GM18519 (cell line): ENCODE measurements at regions not wholly inside any gene's neighbourhood (a gene's known extent, or its start where the extent isn't known, plus 50 kb on each side); places are given as distances from the start of the nearest gene placed in this dataset.
"Not testable (repeated sequence)": the region's sequence is repeated elsewhere in the genome, so short reads cannot be mapped to it uniquely, and the experiment has no call there.

Experiments
- ATAC-seq: cut with Tn5 transposase; IDR thresholded peaks from one replicate; pipeline ENCODE4 v1.9.1; 2021; ENCODE audit warnings: mild to moderate bottlenecking, moderate library complexity; ENCODE audit not compliant: unreplicated experiment, low FRiP score

DNA sequence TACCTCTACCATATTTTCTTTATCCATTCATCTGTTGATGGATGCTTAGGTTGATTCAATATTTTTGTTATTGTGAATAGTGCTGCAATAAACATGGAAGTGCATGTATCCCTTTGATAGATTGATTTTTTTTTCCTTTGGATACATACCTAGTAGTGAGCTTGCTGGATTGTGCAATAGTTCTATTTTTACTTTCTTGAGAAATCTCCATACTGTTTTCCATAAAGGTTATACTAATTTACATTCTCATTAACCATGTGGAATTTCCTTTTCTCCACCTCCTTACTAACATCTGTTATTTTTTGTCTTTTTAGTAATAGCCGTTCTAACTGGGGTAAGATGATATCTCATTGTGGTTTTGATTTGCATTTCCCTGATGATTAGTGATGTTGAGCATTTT lies 124.6 kb upstream of the TOX3 start:
- ATAC-seq, result no peak

DNA sequence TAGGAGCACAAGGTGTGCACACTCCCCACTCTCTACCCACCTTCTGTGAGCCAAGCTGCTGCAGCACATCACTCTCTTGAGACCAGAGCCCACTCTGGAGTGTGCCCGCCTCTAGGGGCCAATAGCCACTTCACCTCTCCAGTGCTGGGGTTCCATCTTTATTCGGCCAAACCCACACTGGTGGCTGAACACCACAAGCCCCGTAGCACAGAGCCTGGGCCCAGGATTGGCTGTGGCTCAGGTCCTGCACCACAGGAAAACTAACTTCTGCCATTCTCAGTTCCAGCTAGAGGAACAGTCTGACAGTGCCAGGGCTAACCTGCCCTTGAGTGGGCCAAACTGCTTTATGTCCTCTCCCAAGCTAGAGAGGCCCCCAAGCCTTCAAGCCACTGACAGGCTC lies 111.0 kb upstream of the TOX3 start:
- ATAC-seq, result no peak

DNA sequence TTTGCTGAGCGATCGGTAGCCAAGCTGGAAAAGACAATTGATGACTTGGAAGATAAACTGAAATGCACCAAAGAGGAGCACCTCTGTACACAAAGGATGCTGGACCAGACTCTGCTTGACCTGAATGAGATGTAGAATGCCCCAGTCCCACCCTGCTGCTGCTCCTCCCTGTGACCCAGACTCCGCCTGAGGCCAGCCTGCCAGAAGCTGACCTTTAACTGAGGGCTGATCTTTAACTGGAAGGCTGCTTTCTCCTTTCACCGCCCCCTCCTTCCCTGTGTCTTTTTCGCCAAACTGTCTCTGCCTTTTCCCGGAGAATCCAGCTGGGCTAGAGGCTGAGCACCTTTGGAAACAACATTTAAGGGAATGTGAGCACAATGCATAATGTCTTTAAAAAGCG lies 109.0 kb upstream of the TOX3 start:
- ATAC-seq, result not testable (repeated sequence)

DNA sequence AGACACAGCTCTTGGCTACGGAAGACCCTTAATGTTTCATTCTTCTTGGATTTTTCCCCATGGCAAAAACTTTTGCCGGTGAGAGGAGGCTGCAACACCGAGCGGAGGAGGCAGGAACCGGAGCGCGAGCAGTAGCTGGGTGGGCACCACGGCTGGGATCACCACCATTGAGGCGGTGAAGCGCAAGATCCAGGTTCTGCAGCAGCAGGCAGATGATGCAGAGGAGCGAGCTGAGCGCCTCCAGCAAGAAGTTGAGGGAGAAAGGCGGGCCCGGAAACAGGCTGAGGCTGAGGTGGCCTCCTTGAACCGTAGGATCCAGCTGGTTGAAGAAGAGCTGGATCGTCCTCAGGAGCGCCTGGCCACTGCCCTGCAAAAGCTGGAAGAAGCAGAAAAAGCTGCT lies 108.2 kb upstream of the TOX3 start:
- ATAC-seq, result not testable (repeated sequence)

DNA sequence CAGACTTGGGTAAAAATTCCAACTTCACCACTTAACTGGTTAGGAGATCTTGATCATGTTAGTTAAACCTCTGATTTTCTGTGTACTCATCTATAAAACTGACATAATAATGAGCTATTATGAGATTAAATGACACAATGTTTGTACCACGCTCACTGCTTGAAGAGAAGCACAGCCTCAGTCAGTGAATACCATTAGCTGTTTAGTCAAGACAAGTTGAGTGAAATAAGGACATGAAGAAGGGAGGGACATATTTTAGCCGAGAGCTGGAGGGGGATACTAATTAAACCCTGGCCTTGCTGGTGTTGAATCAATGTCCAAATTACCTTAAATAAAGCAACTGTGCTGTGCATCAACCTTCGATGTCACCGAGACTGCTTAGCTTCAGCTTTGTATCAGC lies 105.1 kb upstream of the TOX3 start:
- ATAC-seq, result no peak

DNA sequence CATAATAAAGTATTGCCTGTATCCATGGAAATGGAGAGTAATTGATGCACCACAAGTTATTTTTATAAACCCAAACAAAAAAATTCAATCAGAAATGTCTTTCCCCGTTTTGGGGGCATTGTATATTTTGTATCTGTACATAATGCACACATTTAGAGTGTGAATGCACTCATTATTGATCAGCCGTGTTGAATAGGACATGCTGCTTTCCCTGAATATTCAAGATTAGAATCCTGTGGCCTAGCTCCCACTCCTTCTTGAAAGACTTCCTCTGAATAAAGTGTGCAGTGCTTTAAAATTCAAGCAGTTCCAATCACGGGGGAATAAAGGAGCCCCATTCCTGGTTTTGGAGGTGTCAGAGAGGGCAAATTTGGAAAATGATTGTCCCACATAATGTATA lies 103.8 kb upstream of the TOX3 start:
- no peak for ATAC-seq

DNA sequence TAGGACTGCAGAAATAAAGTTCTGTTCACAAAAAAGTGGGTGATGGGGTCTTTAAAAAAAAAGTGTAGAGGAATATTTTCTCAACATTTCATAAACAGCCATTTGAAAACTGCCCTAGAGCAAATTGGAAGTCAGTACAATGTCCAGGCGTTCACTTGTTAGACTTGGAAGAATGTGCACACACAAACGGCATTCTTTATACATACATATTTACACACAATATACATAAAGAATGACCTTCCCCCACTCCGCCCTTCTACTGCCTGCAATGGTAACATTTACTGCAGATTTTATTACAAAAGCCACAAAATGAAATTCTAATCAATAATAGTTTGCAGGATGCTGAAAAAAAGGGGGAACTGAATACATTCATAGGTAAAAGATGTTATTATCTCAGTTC lies 103.4 kb upstream of the TOX3 start:
- no peak for ATAC-seq

DNA sequence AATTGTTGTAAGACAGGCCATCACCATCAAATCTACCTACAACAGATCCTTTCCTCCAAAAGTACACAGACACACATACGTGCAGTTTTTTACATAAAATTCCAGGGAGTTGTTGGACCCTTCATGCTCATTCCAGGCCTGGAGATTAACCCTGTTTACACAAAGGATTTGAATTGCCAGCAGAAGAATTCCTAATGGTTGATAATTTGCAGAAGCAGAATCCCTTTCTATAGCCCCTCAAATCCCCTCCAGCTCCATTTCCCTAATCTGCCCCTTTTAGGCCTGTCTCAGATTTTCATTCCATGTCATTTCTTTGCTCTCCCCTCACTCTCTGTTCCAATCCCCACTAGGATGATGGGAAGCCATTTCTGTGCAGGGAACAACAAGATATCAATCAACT lies 102.9 kb upstream of the TOX3 start:
- ATAC-seq, result no peak

DNA sequence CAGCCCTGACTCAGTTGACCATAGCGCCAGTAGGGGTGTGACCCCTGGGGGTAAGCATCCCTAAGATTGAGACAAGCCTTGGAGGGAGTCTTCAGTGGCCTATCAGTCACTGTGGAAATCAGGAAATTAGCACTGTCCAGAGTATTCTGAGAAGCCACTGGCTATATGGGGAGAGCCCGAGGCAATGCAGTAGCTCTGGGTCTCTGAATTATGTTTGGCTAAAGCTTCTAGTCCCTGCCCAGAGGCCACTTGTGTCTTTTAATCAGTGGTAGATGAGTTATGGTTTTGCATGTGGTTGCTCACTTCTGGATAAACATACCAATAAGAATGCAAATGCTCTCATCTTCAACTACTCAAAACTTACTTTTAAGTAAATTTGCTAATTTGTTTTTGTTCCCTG lies 100.6 kb upstream of the TOX3 start:
- no peak for ATAC-seq

DNA sequence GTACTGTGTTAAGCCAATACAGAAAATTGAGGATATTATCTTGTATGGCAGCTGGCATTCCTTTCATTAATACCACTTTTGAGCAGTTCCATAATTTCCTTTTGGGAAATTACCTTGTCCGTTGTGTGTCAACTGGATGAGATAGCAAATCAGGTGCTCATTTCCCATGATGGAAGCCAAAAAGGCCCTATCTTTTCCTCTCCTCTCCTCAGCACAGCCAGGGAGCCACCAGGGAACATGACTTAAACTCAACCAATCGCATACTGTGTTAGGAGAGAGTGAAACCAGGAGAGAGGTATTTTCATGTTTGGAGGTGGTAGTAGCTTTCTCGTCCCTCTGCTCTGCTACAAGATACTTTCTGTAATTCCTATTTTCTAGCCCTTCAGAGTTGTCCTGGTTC lies 96.1 kb upstream of the TOX3 start:
- ATAC-seq, result no peak

DNA sequence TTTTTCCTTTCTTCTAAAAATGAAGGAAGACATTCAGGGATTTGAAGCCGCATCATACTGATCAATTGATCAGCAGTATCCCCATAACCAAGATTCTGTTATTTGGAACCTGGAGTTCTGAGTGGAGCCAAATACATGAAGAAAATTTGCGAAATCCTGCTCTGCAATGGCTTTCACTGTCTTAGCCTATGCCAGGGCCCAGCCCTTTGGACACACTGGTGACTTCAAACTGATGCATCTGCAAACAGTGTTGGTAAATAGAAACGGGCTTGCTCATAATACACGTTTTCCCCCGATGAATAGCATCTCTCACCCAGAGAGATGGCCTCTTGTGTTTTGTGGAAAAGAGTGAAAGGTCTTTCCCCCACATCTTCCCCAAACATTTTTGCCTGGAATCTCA lies 87.6 kb upstream of the TOX3 start:
- no peak for ATAC-seq

DNA sequence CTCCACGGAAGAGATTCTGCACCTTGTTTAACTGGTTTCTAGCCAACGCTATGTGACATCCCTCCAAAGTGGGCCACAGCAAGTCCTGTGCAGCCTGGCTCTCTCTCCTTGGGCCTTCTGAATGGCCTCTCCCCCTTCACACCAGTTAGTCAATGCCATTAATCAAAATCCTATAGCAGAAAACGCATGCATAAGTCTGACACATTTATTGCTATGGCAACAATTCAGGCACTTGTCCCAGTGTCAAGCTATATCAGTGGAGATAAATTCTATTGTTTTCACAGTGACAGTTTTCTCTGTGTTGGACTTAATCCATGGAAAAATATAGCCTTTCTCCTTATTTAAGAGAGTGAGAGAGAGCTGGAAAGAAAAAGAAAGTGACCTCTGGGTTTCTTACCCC lies 87.2 kb upstream of the TOX3 start:
- ATAC-seq, result no peak

DNA sequence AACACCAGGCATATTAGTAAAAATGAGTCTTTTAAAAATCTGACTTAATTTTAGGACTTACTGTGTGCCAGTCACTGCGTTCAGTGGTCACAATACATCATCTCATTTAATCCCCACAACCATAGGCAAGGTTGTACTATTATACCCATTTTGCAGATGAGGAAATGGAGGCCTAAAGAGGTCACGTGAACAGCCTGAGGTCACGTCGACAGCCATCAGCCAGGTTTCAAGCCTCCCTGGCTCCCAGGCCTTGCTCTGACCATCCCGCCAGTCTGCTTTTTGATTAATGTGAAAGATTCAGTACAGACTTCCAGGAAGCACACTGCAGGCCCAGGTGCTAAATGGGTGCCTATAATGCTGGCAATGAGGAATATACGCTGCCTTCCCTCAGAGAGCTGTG lies 86.3 kb upstream of the TOX3 start:
- no peak for ATAC-seq

DNA sequence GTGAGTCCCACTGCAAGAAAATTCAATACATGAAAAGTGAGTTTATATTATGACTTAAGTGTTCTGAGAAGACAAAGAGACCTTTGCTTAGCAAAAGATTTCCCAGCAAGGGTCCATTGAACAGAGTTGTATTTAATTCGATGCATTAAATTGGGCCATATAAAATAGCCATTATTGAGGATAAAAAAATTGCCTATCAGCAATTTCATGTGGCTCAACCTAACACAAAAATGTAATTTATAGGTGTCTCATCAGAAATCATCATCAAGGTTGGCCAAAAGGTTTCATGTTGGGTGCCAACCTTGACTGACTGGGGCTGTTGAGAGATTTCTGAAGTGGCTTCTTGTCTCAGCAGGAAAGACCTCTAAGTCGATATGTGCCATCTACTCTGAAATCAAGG lies 84.8 kb upstream of the TOX3 start:
- no peak for ATAC-seq

DNA sequence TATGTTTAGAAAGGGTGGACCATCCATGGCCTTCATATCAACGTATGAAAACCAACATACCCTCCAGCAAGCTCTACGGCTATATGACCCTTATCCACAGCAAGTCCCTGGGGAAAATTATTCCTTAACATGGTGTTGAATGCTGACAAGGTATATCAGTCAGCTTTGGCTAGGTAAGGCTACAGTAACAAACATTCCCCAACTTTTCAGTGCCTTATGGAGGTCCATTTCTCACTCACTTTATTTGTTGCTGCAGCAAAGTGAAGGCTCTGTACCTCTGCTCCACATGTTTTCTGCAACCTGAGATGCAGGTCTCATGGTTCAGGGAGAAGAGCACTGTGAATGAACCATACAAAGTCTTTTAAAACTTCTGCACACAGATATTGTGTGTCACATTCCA lies 83.8 kb upstream of the TOX3 start:
- no peak for ATAC-seq

DNA sequence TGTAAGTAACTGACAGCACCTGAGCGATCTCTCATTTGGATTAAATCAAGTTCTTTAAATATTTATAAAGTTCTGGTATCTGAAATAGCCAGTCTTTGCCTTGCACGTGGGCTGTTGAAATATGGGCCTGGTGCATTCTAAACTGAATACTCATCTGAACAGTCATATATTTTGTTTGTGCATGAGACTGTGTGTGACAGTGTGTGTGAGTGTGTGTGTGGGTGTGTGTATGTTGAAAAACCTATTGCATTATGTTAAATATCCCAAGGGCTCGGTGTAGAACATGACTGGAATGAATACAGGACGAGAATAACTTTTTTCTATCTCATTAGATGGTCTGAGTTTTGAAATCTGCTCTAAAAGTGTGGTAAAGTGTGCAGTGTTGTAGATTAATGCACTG lies 82.4 kb upstream of the TOX3 start:
- ATAC-seq, result no peak

DNA sequence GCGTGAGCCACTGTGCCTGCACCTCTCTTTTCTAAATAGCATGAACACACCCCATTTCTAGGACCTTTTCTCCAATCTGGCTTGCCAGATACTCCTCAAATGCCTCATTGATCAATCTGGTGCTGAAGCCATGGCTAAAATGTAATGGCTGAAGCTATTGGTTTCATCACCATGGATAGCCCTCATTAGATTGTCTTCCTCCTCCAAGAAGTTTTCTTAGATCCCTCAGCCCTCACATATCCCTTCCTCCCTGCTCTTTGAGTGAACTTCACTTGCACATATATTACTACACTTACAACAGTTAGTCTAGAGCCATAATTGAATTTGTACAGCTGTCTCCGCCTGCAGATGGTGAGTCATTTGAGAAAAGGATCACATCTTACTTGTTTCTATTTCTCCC lies 77.9 kb upstream of the TOX3 start:
- no peak for ATAC-seq

DNA sequence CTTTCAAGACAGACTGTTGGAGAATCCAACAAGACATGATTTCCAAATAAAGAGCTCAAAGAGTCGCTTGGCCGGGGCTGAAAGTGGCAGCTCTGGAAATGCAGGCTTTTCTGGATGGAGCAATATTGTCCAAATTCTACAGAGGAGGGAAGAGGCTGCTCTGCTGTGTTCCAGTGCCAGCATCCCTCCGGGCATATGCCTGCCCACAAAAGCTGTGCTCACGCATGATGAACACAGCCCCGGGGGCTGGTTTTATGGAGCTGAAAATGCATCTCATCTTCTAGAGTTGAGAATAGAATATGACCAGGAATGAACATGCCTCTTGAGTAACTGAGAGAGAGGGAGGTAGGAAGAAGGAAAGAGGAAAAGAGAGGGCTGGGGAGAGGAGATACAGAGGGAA lies 74.7 kb upstream of the TOX3 start:
- no peak for ATAC-seq

DNA sequence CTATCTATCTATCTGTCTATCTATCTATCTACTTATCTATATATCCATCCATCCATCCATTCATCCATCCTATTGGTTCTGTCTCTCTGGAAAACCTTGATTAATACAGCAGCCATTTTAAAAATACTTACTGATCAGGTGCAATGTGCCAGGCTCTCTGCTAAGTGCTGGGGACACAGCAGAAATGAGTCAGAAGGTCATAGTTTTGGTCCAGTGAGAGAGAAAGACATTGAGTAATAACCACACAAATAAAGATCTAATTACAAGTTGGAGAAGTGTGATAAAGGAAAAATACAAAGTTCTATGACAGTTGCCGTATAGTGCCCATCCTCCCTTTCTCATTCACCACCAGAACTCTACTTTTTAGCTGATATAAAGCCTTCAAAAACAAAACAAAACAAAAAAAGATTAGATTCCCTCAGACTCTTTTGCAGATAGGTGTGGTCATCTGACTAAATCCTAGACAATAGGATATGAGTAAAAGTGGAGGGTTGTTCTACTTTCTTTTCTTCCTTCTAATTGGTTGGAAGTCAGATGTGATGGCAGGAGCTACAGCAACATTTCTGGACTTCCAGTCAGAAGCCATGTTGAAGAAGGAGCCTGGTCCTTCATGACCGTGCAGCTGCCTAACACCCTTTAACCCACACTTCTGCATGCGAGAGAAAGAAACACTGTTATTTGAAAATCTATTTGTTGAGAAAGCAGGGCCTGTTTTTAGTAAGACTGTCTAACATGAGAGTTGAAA lies 72.0 kb upstream of the TOX3 start:
- no peak for ATAC-seq

DNA sequence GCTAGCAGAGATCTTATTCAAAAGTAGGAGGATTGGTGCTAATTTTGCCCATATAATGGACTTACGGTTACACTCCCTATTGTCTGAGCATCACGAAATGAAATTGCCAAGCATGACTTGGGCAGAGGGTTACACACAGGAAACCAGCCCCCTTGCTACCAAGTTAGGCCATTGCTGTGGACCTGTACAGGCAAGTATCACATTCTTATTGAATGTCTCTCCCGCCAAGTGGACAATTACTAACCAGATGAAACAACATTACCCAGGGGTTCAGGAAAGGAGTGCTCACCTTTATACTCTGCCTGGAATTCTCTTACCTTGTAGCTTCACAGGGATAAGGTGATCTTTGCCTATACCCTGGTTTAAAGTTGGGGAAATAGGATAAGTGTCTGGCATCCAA lies 70.6 kb upstream of the TOX3 start:
- ATAC-seq, result no peak

DNA sequence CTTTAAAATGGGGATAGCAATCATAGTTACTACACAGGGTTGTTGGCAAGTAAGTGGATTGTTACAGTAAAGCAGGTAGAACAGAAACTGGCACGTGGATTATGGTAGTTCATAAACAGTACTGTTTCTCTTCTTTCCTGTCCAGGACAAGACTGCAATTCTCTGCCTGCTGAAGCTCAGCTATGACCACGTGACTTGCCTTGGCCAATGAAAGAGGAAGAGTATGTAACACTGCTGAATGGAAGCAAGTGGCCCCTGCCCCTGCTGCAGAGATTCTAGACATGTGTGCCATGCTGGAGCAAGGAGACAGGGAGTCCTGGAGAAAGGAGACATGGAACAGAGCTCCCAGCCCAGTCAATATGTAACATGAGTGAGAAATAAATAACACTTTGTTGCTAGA lies 66.6 kb upstream of the TOX3 start:
- ATAC-seq, result no peak

DNA sequence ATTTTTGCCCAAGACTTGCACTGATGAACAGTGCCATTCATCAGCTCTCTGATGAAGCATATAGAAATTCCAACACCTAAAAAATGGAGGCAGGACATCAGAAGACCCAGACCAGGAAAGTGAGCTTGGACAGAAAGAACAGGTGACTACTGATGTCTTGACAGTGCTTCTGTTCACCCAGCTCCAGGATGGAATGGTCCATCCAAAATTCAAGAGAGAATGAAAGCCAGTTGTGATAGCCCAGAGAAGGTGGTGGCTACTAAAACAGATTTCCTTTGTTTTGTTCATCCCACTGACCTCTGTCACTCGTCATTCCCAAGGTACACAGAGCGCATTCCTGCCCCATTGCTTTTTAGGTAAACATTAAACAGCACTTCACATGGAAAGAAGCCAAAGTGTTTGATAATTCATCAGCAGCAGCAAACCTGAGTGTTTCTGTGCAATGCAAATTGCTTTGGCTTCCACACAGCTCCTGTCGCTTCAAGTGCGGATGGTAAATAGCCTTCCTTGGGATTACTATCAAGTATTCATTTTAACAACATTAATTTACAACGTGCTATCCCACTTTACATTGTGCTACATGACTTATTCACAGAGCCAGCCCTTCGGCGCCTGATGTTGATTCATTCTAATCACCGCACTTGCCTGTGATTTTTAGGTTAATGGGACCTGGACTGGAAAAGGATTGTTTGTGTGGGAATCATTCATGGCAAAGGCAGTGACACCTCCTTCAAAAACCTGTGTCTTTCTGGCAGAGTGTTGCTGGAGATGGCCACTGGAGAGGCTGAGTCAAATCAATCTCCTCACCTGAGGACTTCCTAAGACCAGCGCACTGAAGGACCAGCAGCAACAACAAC lies 65.1 kb upstream of the TOX3 start:
- ATAC-seq, result no peak
